Natural killer cell (primary cell): ENCODE measurements at regions not wholly inside any gene's neighbourhood (a gene's known extent, or its start where the extent isn't known, plus 50 kb on each side); places are given as distances from the start of the nearest gene placed in this dataset.
"Not testable (repeated sequence)": the region's sequence is repeated elsewhere in the genome, so short reads cannot be mapped to it uniquely, and the experiment has no call there.

Source experiments
- ATAC-seq, 3 donors: fragments of 150-1000 bp in 2 of 3; fragments of 200-7000 bp in 1 of 3; cut with Tn5 transposase; 1 replicate in 1 of 3; 2 replicates in 2 of 3; pipeline ENCODE4 v1.10.0; 2021; ENCODE audit warnings: mild to moderate bottlenecking in 2 of 3, moderate library complexity in 2 of 3
- DNase-seq, 2 donors: peaks; one replicate each; pipeline versions ENCODE4 v3.0.0 to v3.0.0-alpha.2; 2013 to 2021; ENCODE audit warnings: mixed read lengths in 1 of 2
- H3K27ac ChIP-seq: one replicate; pipeline ENCODE4 v1.5.1; 2013; ENCODE audit warnings: mild to moderate bottlenecking, low read length
- H3K27me3 ChIP-seq: one replicate; pipeline ENCODE4 v1.6.1; 2013; ENCODE audit warnings: low read length; ENCODE audit not compliant: control insufficient read depth, insufficient read depth
- H3K36me3 ChIP-seq: one replicate; pipeline ENCODE4 v1.6.1; 2013; ENCODE audit warnings: low read length; ENCODE audit not compliant: control insufficient read depth, insufficient read depth
- H3K4me1 ChIP-seq: one replicate; pipeline ENCODE4 v1.6.1; 2013; ENCODE audit warnings: low read length; ENCODE audit not compliant: control insufficient read depth, insufficient read depth
- H3K4me3 ChIP-seq: one replicate; pipeline ENCODE4 v1.5.1; 2013; ENCODE audit warnings: low read length
- H3K9me3 ChIP-seq: one replicate; pipeline ENCODE4 v1.6.1; 2013; ENCODE audit warnings: low read length; ENCODE audit not compliant: control insufficient read depth, insufficient read depth
- H3K27ac Mint-ChIP-seq, 2 donors: one replicate each; pipeline ENCODE4 v1.8.0; 2022; ENCODE audit warnings: mild to moderate bottlenecking in 2 of 2, mixed read lengths in 2 of 2, moderate library complexity in 1 of 2
- H3K27me3 Mint-ChIP-seq, 2 donors: one replicate each; pipeline ENCODE4 v1.8.0; 2022; ENCODE audit warnings: low read depth in 2 of 2, mixed read lengths in 2 of 2
- H3K36me3 Mint-ChIP-seq: one replicate; pipeline ENCODE4 v1.8.0; 2022; ENCODE audit warnings: mixed read lengths
- H3K4me1 Mint-ChIP-seq, 2 donors: one replicate each; pipeline ENCODE4 v1.8.0; 2022; ENCODE audit warnings: mixed read lengths in 2 of 2
- H3K4me3 Mint-ChIP-seq: one replicate; pipeline ENCODE4 v1.8.0; 2022; ENCODE audit warnings: mild to moderate bottlenecking, moderate library complexity, mixed read lengths
- H3K9me3 Mint-ChIP-seq, 2 donors: one replicate each; pipeline ENCODE4 v1.8.0; 2022; ENCODE audit warnings: mixed read lengths in 2 of 2
- CTCF ChIP-seq: fragments of 200-600 bp; IDR thresholded peaks from one replicate; pipeline ENCODE4 v1.8.0; 2022; ENCODE audit warnings: antibody characterized with exemption
- WGBS: methylation state at CpG from one replicate; pipeline ENCODE4 v1.1.7; 2013; ENCODE audit warnings: missing lambda C conversion rate; ENCODE audit not compliant: insufficient coverage; 5-methylcytosine and 5-hydroxymethylcytosine counted together
- intact Hi-C: fragments of 100-400 bp; cut with micrococcal nuclease; formaldehyde crosslinking; loops from one replicate; pipeline ENCODE4 v1.14.2; 2022

GRCh38 chr3:67937498-67938118 lies 283.2 kb upstream of the SUCLG2 start:
- Mint-ChIP-seq H3K9me3 (peaks cover 0 to 2% of the 10 kb centered on the region in 2 donors), H3K27me3 (no peaks in the 10 kb centered on the region), H3K27ac (no peak overlapping the region), H3K36me3 (no peaks in the 10 kb centered on the region), H3K4me1 (no peaks in the 10 kb centered on the region), H3K4me3 (no peak overlapping the region)
- Histone ChIP-seq H3K27me3 (no peaks in the 10 kb centered on the region), H3K4me1 (no peaks in the 10 kb centered on the region), H3K27ac (no peak overlapping the region), H3K9me3 (no peaks in the 10 kb centered on the region), H3K36me3 (no peaks in the 10 kb centered on the region), H3K4me3 (no peak overlapping the region)
- ATAC-seq (no peak), DNase-seq (no peak)
- no peak for TF ChIP-seq CTCF
- intact Hi-C loops, result no loop called here
- 100% methylated on average over 1 of the region's 1 CpG for WGBS

- WGBS, result 94% methylated on average over 4 of the region's 4 CpGs
- intact Hi-C loops, H3K27me3 Mint-ChIP-seq: not testable (repeated sequence)
These were observed 276.0 kb upstream of the SUCLG2 start for GRCh38 chr3:67930394-67930793.

GRCh38 chr3:67923796-67924195 lies 269.4 kb upstream of the SUCLG2 start:
- Mint-ChIP-seq H3K36me3 (no peaks in the 10 kb centered on the region), H3K27me3 (peaks cover 0 to 4% of the 10 kb centered on the region in 2 donors), H3K27ac (no peak overlapping the region), H3K4me1 (no peaks in the 10 kb centered on the region), H3K9me3 (peaks cover 0 to 3% of the 10 kb centered on the region in 2 donors), H3K4me3 (no peak overlapping the region)
- H3K9me3 ChIP-seq, result peaks cover 3% of the 10 kb centered on the region
- no peak overlapping the region for H3K4me3 ChIP-seq
- H3K36me3 ChIP-seq, result no peaks in the 10 kb centered on the region
- no peak for DNase-seq
- no peak for ATAC-seq
- no peaks in the 10 kb centered on the region for H3K4me1 ChIP-seq
- H3K27me3 ChIP-seq, result no peaks in the 10 kb centered on the region
- no peak for TF ChIP-seq CTCF
- intact Hi-C loops, result no loop called here
- H3K27ac ChIP-seq, result no peak overlapping the region

More at GRCh38 chr3:67930394-67930793, 276.0 kb upstream of the SUCLG2 start:
- H3K27me3 ChIP-seq, H3K36me3 Mint-ChIP-seq, H3K27ac Mint-ChIP-seq, H3K36me3 ChIP-seq, H3K4me1 Mint-ChIP-seq, H3K4me3 Mint-ChIP-seq, H3K4me1 ChIP-seq, H3K9me3 Mint-ChIP-seq, ATAC-seq, DNase-seq, H3K4me3 ChIP-seq, H3K27ac ChIP-seq, H3K9me3 ChIP-seq: not testable (repeated sequence)

- Mint-ChIP-seq H3K9me3 (peaks cover 0 to 3% of the 10 kb centered on the region in 2 donors), H3K27me3 (peaks cover 0 to 4% of the 10 kb centered on the region in 2 donors), H3K4me3 (no peak overlapping the region), H3K4me1 (no peaks in the 10 kb centered on the region), H3K27ac (no peak overlapping the region), H3K36me3 (no peaks in the 10 kb centered on the region)
- WGBS, result 86% methylated on average over 7 of the region's 7 CpGs
- DNase-seq (no peak), ATAC-seq (no peak)
- Histone ChIP-seq H3K9me3 (peaks cover 3% of the 10 kb centered on the region), H3K4me1 (no peaks in the 10 kb centered on the region), H3K36me3 (no peaks in the 10 kb centered on the region), H3K27me3 (no peaks in the 10 kb centered on the region), H3K4me3 (no peak overlapping the region), H3K27ac (no peak overlapping the region)
- intact Hi-C loops, result no loop called here
- TF ChIP-seq CTCF, result no peak
These were observed 266.6 kb upstream of the SUCLG2 start for GRCh38 chr3:67920969-67921368.
